ENCODE measurements at regions not wholly inside any gene's neighbourhood (a gene's known extent, or its start where the extent isn't known, plus 50 kb on each side); places are given as distances from the start of the nearest gene placed in this dataset.

- no peak for DNase-seq
Observed at GRCh38 chr21:25326181-25326580, 281.1 kb downstream of the MRPL39 start.

GRCh38 chr21:25324666-25325065 lies 282.6 kb downstream of the MRPL39 start:
- no peak for DNase-seq

- DNase-seq = no peak
Observed at GRCh38 chr21:25323356-25323949, 283.8 kb downstream of the MRPL39 start.

GRCh38 chr21:25314247-25314646 lies 293.0 kb downstream of the MRPL39 start:
- no peak for DNase-seq

GRCh38 chr21:25313829-25314228 lies 293.5 kb downstream of the MRPL39 start:
- DNase-seq = no peak

GRCh38 chr21:25307489-25307888 lies 299.8 kb downstream of the MRPL39 start:
- DNase-seq = no peak

GRCh38 chr21:25304611-25305010 lies 302.7 kb downstream of the MRPL39 start:
- no peak for DNase-seq

GRCh38 chr21:25300632-25301031 lies 306.6 kb downstream of the MRPL39 start:
- DNase-seq = no peak

- no peak for DNase-seq
Observed at GRCh38 chr21:25298512-25299491, 308.5 kb downstream of the MRPL39 start.

- DNase-seq = no peak
Observed at GRCh38 chr21:25297117-25297516, 310.2 kb downstream of the MRPL39 start.

GRCh38 chr21:25296252-25296651 lies 311.0 kb downstream of the MRPL39 start:
- no peak for DNase-seq

GRCh38 chr21:25292396-25292795 lies 314.9 kb downstream of the MRPL39 start:
- no peak for DNase-seq

GRCh38 chr21:25283720-25284119 lies 323.6 kb downstream of the MRPL39 start:
- no peak for DNase-seq

- no peak for DNase-seq
Observed at GRCh38 chr21:25281134-25281533, 326.1 kb downstream of the MRPL39 start.

- DNase-seq = no peak
Observed at GRCh38 chr21:25280061-25280460, 327.2 kb downstream of the MRPL39 start.

- DNase-seq = no peak
Observed at GRCh38 chr21:25273959-25274358, 333.3 kb downstream of the MRPL39 start.

- no peak for DNase-seq
Observed at GRCh38 chr21:25254491-25255174, 352.6 kb downstream of the MRPL39 start.

GRCh38 chr21:25246546-25246945 lies 360.7 kb downstream of the MRPL39 start:
- no peak for DNase-seq

GRCh38 chr21:25244735-25245134 lies 362.5 kb downstream of the MRPL39 start:
- DNase-seq = no peak

- DNase-seq = no peak
Observed at GRCh38 chr21:25243808-25244207, 363.5 kb downstream of the MRPL39 start.

GRCh38 chr21:25240974-25241373 lies 366.3 kb downstream of the MRPL39 start:
- DNase-seq = no peak

GRCh38 chr21:25234857-25235801 lies 372.2 kb downstream of the MRPL39 start:
- no peak for DNase-seq
